Breast epithelium (tissue), 4 donors: ENCODE measurements at regions not wholly inside any gene's neighbourhood (a gene's known extent, or its start where the extent isn't known, plus 50 kb on each side); places are given as distances from the start of the nearest gene placed in this dataset.

ENCODE experiments used
- DNase-seq, 2 donors: peaks; one replicate each; pipeline ENCODE4 v3.0.0-alpha.2; 2019; ENCODE audit warnings: low spot score in 2 of 2
- H3K27ac ChIP-seq, 2 donors: fragments of 200-600 bp; sonication (generic) in 1 of 2; one replicate each; pipeline ENCODE4 v1.5.1; 2016 to 2019; ENCODE audit warnings: mild to moderate bottlenecking in 1 of 2
- H3K27me3 ChIP-seq, 2 donors: fragments of 200-600 bp; sonication (generic) in 1 of 2; one replicate each; pipeline versions ENCODE4 v1.5.1 to v1.6.0; 2017 to 2019; ENCODE audit warnings: control low read depth in 1 of 2, mild to moderate bottlenecking in 1 of 2
- H3K36me3 ChIP-seq: fragments of 200-600 bp; one replicate; pipeline ENCODE4 v1.5.1; 2019
- H3K4me1 ChIP-seq, 2 donors: fragments of 200-600 bp; sonication (generic); one replicate each; pipeline ENCODE4 v1.5.1; 2016 to 2019; ENCODE audit warnings: control low read depth in 1 of 2
- H3K4me3 ChIP-seq, 3 donors: fragments of 200-600 bp; sonication (generic); 1 replicate in 2 of 3; 2 replicates in 1 of 3; pipeline ENCODE4 v1.5.1; 2016 to 2019; ENCODE audit warnings: mild to moderate bottlenecking in 3 of 3, moderate library complexity in 2 of 3
- H3K9me3 ChIP-seq, 2 donors: fragments of 200-600 bp; sonication (generic) in 1 of 2; one replicate each; pipeline ENCODE4 v1.5.1; 2016 to 2019; ENCODE audit warnings: control low read depth in 1 of 2
- POLR2A ChIP-seq: fragments of 450-650 bp; IDR thresholded peaks from one replicate; pipeline ENCODE4 v1.6.1; 2016; ENCODE audit warnings: antibody characterized with exemption, mild to moderate bottlenecking, moderate library complexity
- POLR2AphosphoS5 ChIP-seq, 3 donors: sonication (generic); formaldehyde crosslinking; IDR thresholded peaks; one replicate each; pipeline ENCODE4 v1.6.1; 2017; ENCODE audit warnings: antibody characterized with exemption in 3 of 3
- intact Hi-C: fragments of 100-400 bp; cut with DNase I; formaldehyde crosslinking; loops from one replicate; pipeline ENCODE4 v1.15.1; 2023; ENCODE audit warnings: low total_unique reads
- TF ChIP-seq, protein P1 (sequence below), 3 donors: fragments of 450-650 bp; IDR thresholded peaks; one replicate each; pipeline ENCODE4 v1.5.1; 2016 to 2017; ENCODE audit warnings: antibody characterized with exemption in 3 of 3, mild to moderate bottlenecking in 3 of 3, moderate library complexity in 3 of 3

GRCh38 chr6:143569040-143569439 is 57.5 kb upstream of the FUCA2 start:
- Histone ChIP-seq H3K36me3 (no peaks in the 10 kb centered on the region), H3K4me3 (no peak overlapping the region), H3K4me1 (no peaks in the 10 kb centered on the region), H3K27ac (peak overlapping the region in 1 of 2 donors; percentile 26), H3K9me3 (no peaks in the 10 kb centered on the region), H3K27me3 (no peaks in the 10 kb centered on the region)
- intact Hi-C loops: no loop called here
- TF ChIP-seq POLR2A (no peak), POLR2AphosphoS5 (IDR thresholded peaks at IDR 0.05) (peak in 1 of 3 donors; percentile 25)
- no peak for DNase-seq

GRCh38 chr6:143564484-143565017 is 53.0 kb upstream of the FUCA2 start:
- TF ChIP-seq POLR2AphosphoS5 (IDR thresholded peaks at IDR 0.05) (no peak), POLR2A (no peak)
- TF ChIP-seq, protein P1, sequence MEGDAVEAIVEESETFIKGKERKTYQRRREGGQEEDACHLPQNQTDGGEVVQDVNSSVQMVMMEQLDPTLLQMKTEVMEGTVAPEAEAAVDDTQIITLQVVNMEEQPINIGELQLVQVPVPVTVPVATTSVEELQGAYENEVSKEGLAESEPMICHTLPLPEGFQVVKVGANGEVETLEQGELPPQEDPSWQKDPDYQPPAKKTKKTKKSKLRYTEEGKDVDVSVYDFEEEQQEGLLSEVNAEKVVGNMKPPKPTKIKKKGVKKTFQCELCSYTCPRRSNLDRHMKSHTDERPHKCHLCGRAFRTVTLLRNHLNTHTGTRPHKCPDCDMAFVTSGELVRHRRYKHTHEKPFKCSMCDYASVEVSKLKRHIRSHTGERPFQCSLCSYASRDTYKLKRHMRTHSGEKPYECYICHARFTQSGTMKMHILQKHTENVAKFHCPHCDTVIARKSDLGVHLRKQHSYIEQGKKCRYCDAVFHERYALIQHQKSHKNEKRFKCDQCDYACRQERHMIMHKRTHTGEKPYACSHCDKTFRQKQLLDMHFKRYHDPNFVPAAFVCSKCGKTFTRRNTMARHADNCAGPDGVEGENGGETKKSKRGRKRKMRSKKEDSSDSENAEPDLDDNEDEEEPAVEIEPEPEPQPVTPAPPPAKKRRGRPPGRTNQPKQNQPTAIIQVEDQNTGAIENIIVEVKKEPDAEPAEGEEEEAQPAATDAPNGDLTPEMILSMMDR (IDR thresholded peaks at IDR 0.05): no peak
- Histone ChIP-seq H3K4me1 (no peaks in the 10 kb centered on the region), H3K9me3 (no peaks in the 10 kb centered on the region), H3K4me3 (no peak overlapping the region), H3K27ac (no peak overlapping the region), H3K27me3 (no peaks in the 10 kb centered on the region), H3K36me3 (no peaks in the 10 kb centered on the region)
- no peak for DNase-seq
- intact Hi-C loops: no loop called here

- no peak for DNase-seq
- Histone ChIP-seq H3K4me1 (no peaks in the 10 kb centered on the region), H3K9me3 (no peaks in the 10 kb centered on the region), H3K36me3 (no peaks in the 10 kb centered on the region), H3K27ac (no peak overlapping the region), H3K27me3 (no peaks in the 10 kb centered on the region), H3K4me3 (no peak overlapping the region)
- intact Hi-C loops: no loop called here
- TF ChIP-seq POLR2AphosphoS5 (IDR thresholded peaks at IDR 0.05) (no peak), POLR2A (no peak)
- TF ChIP-seq, protein P1 (IDR thresholded peaks at IDR 0.05): no peak
Observed at GRCh38 chr6:143562143-143562542, 50.6 kb upstream of the FUCA2 start.
